Stimulated activated naive CD8-positive, alpha-beta T cell treated with anti-CD3 and anti-CD28 coated beads, Interleukin-15, amount 100 ng/mL, for 72 hours (primary cell): ENCODE measurements at regions not wholly inside any gene's neighbourhood (a gene's known extent, or its start where the extent isn't known, plus 50 kb on each side); places are given as distances from the start of the nearest gene placed in this dataset.
A peak's percentile ranks its signal among the peaks of the same experiment; 100 is the strongest.

ENCODE experiments used
- ATAC-seq: fragments of 150-1000 bp; cut with Tn5 transposase; 2 replicates; pipeline ENCODE4 v1.10.0; 2021; ENCODE audit warnings: mild to moderate bottlenecking, moderate library complexity
- DNase-seq, 2 donors: peaks; one replicate each; pipeline ENCODE4 v3.0.0; 2021 to 2022
- H3K27ac Mint-ChIP-seq, 2 donors: one replicate each; pipeline ENCODE4 v1.8.0; 2022; ENCODE audit warnings: mild to moderate bottlenecking in 2 of 2, mixed read lengths in 2 of 2, moderate library complexity in 2 of 2
- H3K27me3 Mint-ChIP-seq: one replicate; pipeline ENCODE4 v1.8.0; 2022; ENCODE audit warnings: mixed read lengths
- H3K4me1 Mint-ChIP-seq: one replicate; pipeline ENCODE4 v1.8.0; 2022; ENCODE audit warnings: mild to moderate bottlenecking, mixed read lengths
- H3K4me3 Mint-ChIP-seq, 2 donors: one replicate each; pipeline ENCODE4 v1.8.0; 2022; ENCODE audit warnings: mild to moderate bottlenecking in 2 of 2, mixed read lengths in 2 of 2, moderate library complexity in 1 of 2
- H3K9me3 Mint-ChIP-seq, 2 donors: one replicate each; pipeline ENCODE4 v1.8.0; 2022; ENCODE audit warnings: mixed read lengths in 2 of 2

DNA sequence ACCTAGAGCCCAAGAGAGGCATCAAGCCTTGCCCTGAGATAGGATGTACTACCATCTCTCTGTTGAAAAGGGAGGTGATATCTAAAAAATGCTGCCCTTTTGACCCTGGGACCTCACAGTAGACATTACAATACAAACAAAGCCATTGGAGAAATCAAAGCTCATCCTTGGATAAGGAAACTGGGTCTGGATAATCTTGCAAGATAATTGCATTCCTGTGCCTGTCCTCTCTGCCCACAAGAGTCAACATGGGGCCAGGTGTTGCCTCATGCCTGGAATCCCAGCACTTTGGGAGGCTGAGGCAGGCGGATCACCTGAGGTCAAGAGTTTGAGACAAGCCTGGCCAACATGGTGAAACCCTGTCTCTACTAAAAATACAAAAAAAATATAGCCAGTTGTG lies 57.3 kb upstream of the DLG1 start:
- H3K27me3 Mint-ChIP-seq: peaks cover 8% of the 10 kb centered on the region

DNA sequence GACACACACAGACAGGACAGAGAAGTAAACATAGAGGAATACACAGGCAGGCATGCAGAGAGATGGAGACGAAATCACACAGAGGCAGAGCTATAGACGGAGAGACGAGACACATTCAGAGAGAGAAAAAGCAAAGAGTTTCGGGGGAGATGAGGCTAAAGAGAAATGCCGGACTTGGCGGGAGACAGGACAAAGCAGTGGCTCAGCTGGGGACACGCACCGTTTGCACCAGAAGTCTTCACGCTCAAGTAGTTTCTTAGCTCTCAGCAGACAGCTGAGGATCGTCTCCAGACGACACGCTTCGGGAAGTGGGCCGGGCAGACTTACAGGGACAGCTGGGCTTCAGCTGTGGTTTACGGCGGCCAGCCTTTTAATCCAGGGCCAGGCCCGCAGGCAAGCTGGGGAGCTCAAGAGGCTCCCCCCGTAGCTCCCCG lies 56.2 kb upstream of the DLG1 start:
- Mint-ChIP-seq H3K27me3 (peaks cover 8% of the 10 kb centered on the region), H3K9me3 (peaks cover 8 to 11% of the 10 kb centered on the region in 2 donors), H3K4me3 (no peak overlapping the region), H3K27ac (no peak overlapping the region), H3K4me1 (no peaks in the 10 kb centered on the region)
- ATAC-seq: no peak
- no peak for DNase-seq

More for the DNA sequence above, 57.3 kb upstream of the DLG1 start:
- H3K4me1 Mint-ChIP-seq: no peaks in the 10 kb centered on the region
- DNase-seq: no peak
- peak overlapping the region in 1 of 2 donors; percentile 10 for H3K27ac Mint-ChIP-seq
- peaks cover 14 to 22% of the 10 kb centered on the region in 2 donors for H3K9me3 Mint-ChIP-seq
- no peak overlapping the region for H3K4me3 Mint-ChIP-seq
- ATAC-seq: no peak

DNA sequence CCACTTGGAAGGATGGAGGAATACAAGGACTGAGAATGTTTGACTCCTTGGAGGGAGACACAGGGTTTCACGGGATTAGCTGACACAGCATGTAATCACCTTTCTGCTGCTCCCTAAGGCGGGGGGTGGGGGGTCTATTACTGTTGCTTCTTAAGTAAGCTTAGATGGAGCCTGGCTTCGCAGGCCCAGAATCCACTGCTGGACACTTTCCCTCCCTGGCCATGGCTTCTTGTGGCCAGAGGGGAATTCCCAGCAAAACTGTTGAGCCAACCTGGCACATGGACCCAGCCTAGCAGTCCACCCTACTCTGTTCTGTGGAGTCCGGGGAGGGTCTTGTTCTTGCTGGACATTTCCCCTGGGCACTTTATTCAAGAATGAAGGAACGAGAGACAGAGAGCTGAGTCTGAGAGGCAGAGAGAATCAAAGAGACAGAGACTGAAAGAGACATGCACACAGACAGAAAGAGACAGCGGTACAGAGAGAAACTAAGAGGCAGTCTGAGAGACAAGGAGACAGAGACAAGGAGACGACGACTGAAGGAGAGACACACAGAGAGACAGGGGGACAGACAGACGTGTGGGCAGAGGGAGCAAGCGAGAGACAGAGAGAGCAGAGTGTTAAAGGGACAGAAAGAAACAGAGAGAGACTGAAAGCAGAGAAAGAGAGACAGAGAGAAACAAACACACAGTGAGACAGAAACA lies 55.6 kb upstream of the DLG1 start:
- ATAC-seq (no peak), DNase-seq (no peak)
- peaks cover 8% of the 10 kb centered on the region for H3K27me3 Mint-ChIP-seq
- peaks cover 4 to 5% of the 10 kb centered on the region in 2 donors for H3K9me3 Mint-ChIP-seq
- no peak overlapping the region for H3K27ac Mint-ChIP-seq
- H3K4me1 Mint-ChIP-seq: no peaks in the 10 kb centered on the region
- H3K4me3 Mint-ChIP-seq: no peak overlapping the region

DNA sequence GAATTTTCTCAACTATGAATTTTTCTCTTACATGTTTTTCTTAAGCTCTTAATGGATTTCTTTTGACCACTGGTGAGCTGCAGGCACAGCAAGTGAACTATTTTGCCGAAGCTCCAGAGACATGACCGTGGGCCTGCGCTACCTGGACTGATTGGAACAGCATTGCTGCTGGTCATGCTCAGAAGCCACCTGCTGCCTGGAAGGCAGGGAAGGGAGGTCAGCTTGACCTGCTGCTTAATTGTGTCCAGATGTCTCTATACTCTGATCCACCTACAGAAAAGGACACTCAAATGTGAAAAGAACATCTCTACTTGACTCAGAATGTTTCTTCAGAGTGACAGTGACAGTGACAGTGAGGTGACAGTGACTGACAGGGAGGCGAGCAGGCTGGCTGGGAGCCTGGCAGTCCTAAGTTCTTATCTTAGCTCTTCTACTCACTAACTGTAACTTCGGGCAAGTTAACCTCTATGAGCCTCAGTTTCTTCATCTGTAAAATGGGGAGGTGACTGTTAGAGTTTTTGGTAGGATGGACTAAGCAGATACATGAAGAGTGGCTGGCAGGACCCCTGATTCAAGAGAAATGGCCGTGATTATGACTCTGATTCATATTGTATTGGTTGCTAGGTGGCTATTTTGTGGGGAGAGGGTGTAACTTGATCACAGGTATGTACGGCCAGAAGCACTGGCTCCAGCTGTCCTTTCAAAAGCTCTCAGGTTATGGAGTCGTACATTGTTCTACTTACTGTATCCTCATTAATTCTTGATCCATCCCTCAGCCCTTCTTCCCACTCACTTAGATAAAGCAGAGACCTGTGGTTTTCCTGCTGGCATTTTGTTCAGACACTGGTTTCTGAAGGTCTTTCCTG lies 54.8 kb upstream of the DLG1 start:
- Mint-ChIP-seq H3K9me3 (no peaks in the 10 kb centered on the region), H3K4me1 (no peaks in the 10 kb centered on the region), H3K4me3 (no peak overlapping the region), H3K27ac (peak overlapping the region in 1 of 2 donors; percentile 37), H3K27me3 (peaks cover 8% of the 10 kb centered on the region)
- no peak for DNase-seq
- ATAC-seq: no peak

DNA sequence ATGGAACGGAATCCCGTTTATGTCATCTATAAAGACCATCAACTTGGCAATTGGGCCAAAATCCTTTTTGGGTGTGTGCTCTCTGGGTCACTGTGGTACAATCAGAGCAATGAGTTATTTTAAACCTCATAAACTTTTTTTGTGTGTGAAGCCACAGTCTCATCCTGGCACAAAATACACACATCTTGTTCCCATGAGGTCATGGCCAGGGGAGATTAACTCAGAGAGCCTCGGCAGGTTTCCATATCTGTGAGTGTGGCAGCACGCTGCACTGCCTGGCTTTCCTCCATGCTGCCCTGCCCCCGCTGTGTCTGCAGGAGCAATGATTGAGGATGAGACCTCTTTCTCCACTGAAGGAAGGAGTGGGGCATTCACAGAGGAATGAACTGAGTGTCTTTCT lies 54.0 kb upstream of the DLG1 start:
- ATAC-seq: no peak
- H3K9me3 Mint-ChIP-seq: no peaks in the 10 kb centered on the region
- no peak for DNase-seq
- H3K4me3 Mint-ChIP-seq: no peak overlapping the region
- no peak overlapping the region for H3K27ac Mint-ChIP-seq
- no peaks in the 10 kb centered on the region for H3K4me1 Mint-ChIP-seq
- peaks cover 8% of the 10 kb centered on the region for H3K27me3 Mint-ChIP-seq

DNA sequence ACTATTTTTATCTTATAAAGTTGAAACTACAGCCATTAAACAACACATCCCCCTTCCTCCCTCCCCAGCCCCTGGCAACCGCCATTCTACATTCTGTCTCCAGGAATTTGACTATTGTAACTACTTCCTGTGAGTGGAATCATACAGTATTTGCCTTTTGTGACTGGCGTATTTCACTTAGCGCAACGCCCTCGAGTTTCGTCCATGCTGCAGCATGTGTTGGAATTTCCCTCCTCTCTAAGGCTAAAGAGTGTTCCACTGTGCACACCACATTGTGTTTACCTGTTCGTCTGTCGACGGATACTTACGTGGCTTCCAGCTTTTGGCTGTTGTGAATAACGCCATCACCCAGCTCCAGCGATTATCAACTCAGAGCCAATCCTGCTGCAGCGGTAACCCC lies 52.0 kb upstream of the DLG1 start:
- DNase-seq (no peak), ATAC-seq (no peak)
- H3K9me3 Mint-ChIP-seq: no peaks in the 10 kb centered on the region
- H3K4me3 Mint-ChIP-seq: no peak overlapping the region
- H3K27me3 Mint-ChIP-seq: peaks cover 8% of the 10 kb centered on the region
- H3K27ac Mint-ChIP-seq: no peak overlapping the region
- H3K4me1 Mint-ChIP-seq: no peaks in the 10 kb centered on the region

DNA sequence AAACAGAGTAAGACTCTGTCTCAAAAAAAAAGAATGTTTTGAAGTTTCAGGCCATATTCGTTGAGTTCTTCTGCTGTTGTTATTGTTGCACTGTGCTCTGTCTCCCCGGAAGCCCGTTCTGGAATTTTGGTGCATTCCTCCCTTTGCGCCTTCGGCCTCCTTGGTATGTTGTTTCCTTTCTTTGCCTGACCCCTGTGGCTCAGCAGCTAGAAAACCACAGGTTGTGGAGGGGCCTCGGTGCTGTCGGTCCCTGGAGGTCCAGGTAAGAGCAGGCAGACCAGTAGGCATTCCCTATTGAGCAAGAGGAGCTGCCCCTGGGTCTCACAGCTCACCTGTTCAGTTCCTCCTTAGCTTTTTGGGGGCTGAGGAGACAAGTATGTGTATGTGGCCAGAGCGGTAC lies 51.0 kb upstream of the DLG1 start:
- no peak overlapping the region for H3K27ac Mint-ChIP-seq
- H3K4me3 Mint-ChIP-seq: no peak overlapping the region
- DNase-seq: no peak

More for the DNA sequence above, 51.0 kb upstream of the DLG1 start:
- peaks cover 8% of the 10 kb centered on the region for H3K27me3 Mint-ChIP-seq
- H3K4me1 Mint-ChIP-seq: no peaks in the 10 kb centered on the region
- ATAC-seq: no peak
- no peaks in the 10 kb centered on the region for H3K9me3 Mint-ChIP-seq
